ENCODE measurements at regions not wholly inside any gene's neighbourhood (a gene's known extent, or its start where the extent isn't known, plus 50 kb on each side); places are given as distances from the start of the nearest gene placed in this dataset.

DNA sequence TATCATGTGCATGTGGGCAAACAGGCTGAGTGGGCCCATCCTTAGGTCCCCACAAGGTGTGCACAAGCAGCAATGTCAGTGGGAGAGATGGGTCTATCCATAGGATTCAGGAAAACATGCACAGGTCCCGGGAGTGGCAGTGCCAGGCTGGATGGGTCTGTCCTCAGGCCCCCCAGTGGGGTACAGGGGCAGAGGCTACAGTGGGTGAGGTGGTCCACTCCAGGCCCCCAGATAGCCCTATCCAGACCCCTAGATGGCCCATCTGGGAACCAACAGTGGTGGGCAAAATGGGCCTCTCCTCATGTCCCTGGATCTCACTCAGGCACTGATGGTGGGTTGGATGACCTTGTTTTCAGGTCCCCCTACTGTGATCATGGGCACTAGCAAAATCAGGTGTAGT lies 277.8 kb upstream of the SYT1 start:
- no peak for TF ChIP-seq POLR2A (IDR thresholded peaks at IDR 0.05)
- no peak for TF ChIP-seq EP300 (IDR thresholded peaks at IDR 0.05)
- TF ChIP-seq, protein P1, sequence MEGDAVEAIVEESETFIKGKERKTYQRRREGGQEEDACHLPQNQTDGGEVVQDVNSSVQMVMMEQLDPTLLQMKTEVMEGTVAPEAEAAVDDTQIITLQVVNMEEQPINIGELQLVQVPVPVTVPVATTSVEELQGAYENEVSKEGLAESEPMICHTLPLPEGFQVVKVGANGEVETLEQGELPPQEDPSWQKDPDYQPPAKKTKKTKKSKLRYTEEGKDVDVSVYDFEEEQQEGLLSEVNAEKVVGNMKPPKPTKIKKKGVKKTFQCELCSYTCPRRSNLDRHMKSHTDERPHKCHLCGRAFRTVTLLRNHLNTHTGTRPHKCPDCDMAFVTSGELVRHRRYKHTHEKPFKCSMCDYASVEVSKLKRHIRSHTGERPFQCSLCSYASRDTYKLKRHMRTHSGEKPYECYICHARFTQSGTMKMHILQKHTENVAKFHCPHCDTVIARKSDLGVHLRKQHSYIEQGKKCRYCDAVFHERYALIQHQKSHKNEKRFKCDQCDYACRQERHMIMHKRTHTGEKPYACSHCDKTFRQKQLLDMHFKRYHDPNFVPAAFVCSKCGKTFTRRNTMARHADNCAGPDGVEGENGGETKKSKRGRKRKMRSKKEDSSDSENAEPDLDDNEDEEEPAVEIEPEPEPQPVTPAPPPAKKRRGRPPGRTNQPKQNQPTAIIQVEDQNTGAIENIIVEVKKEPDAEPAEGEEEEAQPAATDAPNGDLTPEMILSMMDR (IDR thresholded peaks at IDR 0.05): no peak

All from suprapubic skin (tissue), 3 donors.